ENCODE measurements at regions not wholly inside any gene's neighbourhood (a gene's known extent, or its start where the extent isn't known, plus 50 kb on each side); places are given as distances from the start of the nearest gene placed in this dataset.
A peak's percentile ranks its signal among the peaks of the same experiment; 100 is the strongest.

DNA sequence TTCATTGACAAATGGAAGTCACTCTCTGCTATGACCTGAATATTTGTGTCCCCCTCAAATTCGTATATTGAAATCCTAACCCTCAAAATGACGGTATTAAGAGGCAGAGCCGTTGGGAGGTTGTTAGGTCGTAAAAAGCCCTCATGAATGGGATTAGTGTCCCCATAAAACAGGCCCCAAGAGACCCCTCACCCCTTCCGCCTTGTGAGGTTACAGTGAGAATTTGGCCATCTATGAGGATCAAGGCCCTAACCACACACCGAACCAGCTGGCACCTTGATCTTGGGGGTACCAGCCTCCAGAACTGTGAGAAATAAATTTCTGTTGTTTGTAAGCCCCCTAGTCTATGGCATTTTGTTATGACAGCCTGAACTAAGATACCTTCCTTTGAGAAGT, 52.5 kb upstream of the SLC22A16 start:
- DNase-seq (no peak), ATAC-seq (no peak)
- no peaks in the 10 kb centered on the region for H3K4me1 ChIP-seq
- H3K9me3 ChIP-seq: no peaks in the 10 kb centered on the region
- TF ChIP-seq, protein P1, sequence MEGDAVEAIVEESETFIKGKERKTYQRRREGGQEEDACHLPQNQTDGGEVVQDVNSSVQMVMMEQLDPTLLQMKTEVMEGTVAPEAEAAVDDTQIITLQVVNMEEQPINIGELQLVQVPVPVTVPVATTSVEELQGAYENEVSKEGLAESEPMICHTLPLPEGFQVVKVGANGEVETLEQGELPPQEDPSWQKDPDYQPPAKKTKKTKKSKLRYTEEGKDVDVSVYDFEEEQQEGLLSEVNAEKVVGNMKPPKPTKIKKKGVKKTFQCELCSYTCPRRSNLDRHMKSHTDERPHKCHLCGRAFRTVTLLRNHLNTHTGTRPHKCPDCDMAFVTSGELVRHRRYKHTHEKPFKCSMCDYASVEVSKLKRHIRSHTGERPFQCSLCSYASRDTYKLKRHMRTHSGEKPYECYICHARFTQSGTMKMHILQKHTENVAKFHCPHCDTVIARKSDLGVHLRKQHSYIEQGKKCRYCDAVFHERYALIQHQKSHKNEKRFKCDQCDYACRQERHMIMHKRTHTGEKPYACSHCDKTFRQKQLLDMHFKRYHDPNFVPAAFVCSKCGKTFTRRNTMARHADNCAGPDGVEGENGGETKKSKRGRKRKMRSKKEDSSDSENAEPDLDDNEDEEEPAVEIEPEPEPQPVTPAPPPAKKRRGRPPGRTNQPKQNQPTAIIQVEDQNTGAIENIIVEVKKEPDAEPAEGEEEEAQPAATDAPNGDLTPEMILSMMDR (IDR thresholded peaks at IDR 0.05): no peak
- no peaks in the 10 kb centered on the region for H3K36me3 ChIP-seq
- H3K4me3 ChIP-seq: no peak overlapping the region
- H3K27me3 ChIP-seq: no peaks in the 10 kb centered on the region
- intact Hi-C loops (cut with DNase I): loop anchor here (5.0 kb wide), 1 partner anchor 423 kb away; no protein-coding TSS in a partner anchor
- H3K27ac ChIP-seq: no peak overlapping the region

DNA sequence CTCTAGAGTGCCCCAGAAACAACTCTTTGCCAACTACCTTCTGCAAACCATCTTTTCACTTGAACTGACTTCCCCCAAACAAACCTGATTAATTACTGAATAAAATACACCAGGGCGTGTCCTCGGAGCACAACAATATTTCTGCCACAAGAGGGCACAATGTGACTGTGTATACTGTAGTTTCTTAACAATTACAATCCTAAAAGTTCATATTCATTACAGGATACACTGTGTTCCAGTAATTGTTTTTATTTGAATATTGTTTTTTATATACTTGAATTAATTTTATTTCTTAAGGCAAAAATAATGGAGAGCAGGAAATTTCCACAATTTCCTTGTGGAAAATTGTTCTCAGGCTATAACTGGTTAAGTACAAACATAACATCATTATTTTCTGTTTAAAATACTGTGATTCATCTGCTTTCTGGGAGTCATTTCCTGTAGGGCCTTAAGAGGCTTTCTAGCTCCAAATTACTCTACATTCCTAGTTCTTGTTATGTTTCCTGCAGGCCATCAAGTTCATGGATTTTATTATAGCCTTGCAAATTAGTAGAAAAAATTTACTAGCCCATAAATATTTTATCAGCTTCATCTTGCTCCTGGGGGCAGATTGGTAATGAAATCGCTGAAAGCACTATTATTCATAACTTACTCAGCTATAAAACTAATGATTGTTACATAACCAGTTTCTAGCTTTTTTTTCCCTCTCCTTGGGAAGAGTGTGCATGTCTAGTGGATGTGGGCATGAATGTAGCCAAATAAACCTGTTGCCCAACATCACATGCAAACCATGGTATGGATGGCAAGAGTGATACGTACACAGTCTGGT, 51.9 kb upstream of the SLC22A16 start:
- TF ChIP-seq, protein P1 (IDR thresholded peaks at IDR 0.05): peak; percentile 75
- no peaks in the 10 kb centered on the region for H3K9me3 ChIP-seq
- no peak overlapping the region for H3K4me3 ChIP-seq
- H3K27ac ChIP-seq: no peak overlapping the region
- no peaks in the 10 kb centered on the region for H3K27me3 ChIP-seq
- ATAC-seq (peak; percentile 89), DNase-seq (no peak)
- intact Hi-C loops (cut with DNase I): loop anchor here (5.0 kb wide), 1 partner anchor 424 kb away; no protein-coding TSS in a partner anchor
- H3K36me3 ChIP-seq: no peaks in the 10 kb centered on the region
- no peaks in the 10 kb centered on the region for H3K4me1 ChIP-seq

DNA sequence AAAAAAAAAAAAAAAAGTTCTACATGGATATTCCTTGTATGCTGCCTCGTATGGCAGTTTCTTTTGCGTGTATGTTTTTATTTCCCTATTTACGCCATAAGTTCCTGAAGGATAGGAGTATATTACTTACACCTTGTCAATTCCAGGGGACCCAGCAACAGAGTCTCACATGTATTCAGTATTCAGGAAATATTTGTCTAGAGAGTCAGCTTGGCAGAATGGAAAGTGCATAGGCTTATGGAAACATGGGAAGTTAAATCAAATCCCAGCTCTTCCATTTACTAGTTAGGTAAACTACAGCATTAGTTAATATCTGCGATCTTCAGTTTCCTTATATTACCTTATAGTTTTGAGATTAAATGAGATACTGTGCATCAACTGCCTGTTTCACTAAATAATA, 51.1 kb upstream of the SLC22A16 start:
- Histone ChIP-seq H3K9me3 (no peaks in the 10 kb centered on the region), H3K27ac (no peak overlapping the region), H3K27me3 (no peaks in the 10 kb centered on the region), H3K4me3 (no peak overlapping the region), H3K4me1 (no peaks in the 10 kb centered on the region), H3K36me3 (no peaks in the 10 kb centered on the region)
- DNase-seq (no peak), ATAC-seq (no peak)
- intact Hi-C loops (cut with DNase I): loop anchor here (5.0 kb wide), 1 partner anchor 425 kb away; no protein-coding TSS in a partner anchor
- TF ChIP-seq, protein P1 (IDR thresholded peaks at IDR 0.05): no peak

DNA sequence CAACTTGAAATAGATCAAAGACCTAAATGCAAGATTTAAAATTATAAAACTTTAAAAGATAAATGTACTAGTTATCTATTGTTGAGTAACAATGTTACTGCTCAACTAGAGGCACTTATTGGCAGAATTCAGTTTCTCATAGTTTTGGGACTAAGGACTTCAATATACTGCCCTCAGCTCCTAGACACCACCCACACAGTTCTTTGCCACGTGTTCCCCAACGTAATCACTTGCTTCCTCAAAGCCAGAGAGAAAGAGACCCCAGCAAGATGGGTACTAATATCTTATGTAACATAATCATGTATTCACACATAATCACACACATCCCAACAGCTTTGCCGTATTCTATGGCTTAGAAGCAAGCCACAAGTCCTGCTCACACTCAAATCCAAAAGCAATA, 50.3 kb upstream of the SLC22A16 start:
- intact Hi-C loops (cut with DNase I): loop anchor here (5.0 kb wide), 1 partner anchor 426 kb away; no protein-coding TSS in a partner anchor
- no peak for DNase-seq
- Histone ChIP-seq H3K36me3 (no peaks in the 10 kb centered on the region), H3K27ac (no peak overlapping the region), H3K4me3 (no peak overlapping the region), H3K27me3 (no peaks in the 10 kb centered on the region), H3K4me1 (no peaks in the 10 kb centered on the region), H3K9me3 (no peaks in the 10 kb centered on the region)
- TF ChIP-seq, protein P1 (IDR thresholded peaks at IDR 0.05): no peak
- peak; percentile 53 for ATAC-seq
